ENCODE measurements at regions not wholly inside any gene's neighbourhood (a gene's known extent, or its start where the extent isn't known, plus 50 kb on each side); places are given as distances from the start of the nearest gene placed in this dataset.

GRCh38 chr5:165035520-165035919 lies 1530.1 kb downstream of the MAT2B start:
- TF ChIP-seq CTCF (IDR thresholded peaks at IDR 0.05; ENCODE audit: poor library complexity) (no peak), EZH2 (IDR thresholded peaks at IDR 0.05; ENCODE audit: borderline replicate concordance) (no peak)

Data from hepatocyte (in vitro differentiated cells).